Stimulated activated CD8-positive, alpha-beta memory T cell treated with anti-CD3 and anti-CD28 coated beads, Interleukin-7, amount 100 ng/mL, for 48 hours (primary cell): ENCODE measurements at regions not wholly inside any gene's neighbourhood (a gene's known extent, or its start where the extent isn't known, plus 50 kb on each side); places are given as distances from the start of the nearest gene placed in this dataset.

Experiments used
- DNase-seq, 2 donors: peaks; one replicate each; pipeline ENCODE4 v3.0.0-alpha.2; 2020; ENCODE audit warnings: low read depth in 1 of 2; ENCODE audit errors: extremely low read depth in 1 of 2

GRCh38 chr9:663541-663940, 178.0 kb upstream of the DMRT1 start:
- DNase-seq: no peak

GRCh38 chr9:665296-665695, 176.2 kb upstream of the DMRT1 start:
- DNase-seq: no peak

- DNase-seq: no peak
Observed at GRCh38 chr9:671997-672396, 169.5 kb upstream of the DMRT1 start.

GRCh38 chr9:672851-673250, 168.6 kb upstream of the DMRT1 start:
- no peak for DNase-seq

- DNase-seq: no peak
Observed at GRCh38 chr9:673264-673965, 168.1 kb upstream of the DMRT1 start.

GRCh38 chr9:673966-674526, 167.5 kb upstream of the DMRT1 start:
- no peak for DNase-seq

- DNase-seq: no peak
Observed at GRCh38 chr9:675697-676370, 165.7 kb upstream of the DMRT1 start.

GRCh38 chr9:676780-677438, 164.6 kb upstream of the DMRT1 start:
- no peak for DNase-seq

- DNase-seq: no peak
Observed at GRCh38 chr9:677461-678097, 163.9 kb upstream of the DMRT1 start.

- DNase-seq: no peak
Observed at GRCh38 chr9:678897-679296, 162.6 kb upstream of the DMRT1 start.

GRCh38 chr9:679462-679861, 162.0 kb upstream of the DMRT1 start:
- DNase-seq: no peak

- no peak for DNase-seq
Observed at GRCh38 chr9:680106-680505, 161.4 kb upstream of the DMRT1 start.

GRCh38 chr9:682633-683508, 158.6 kb upstream of the DMRT1 start:
- no peak for DNase-seq

- no peak for DNase-seq
Observed at GRCh38 chr9:683509-684021, 157.9 kb upstream of the DMRT1 start.

GRCh38 chr9:684054-684890, 157.2 kb upstream of the DMRT1 start:
- no peak for DNase-seq

GRCh38 chr9:684941-685340, 156.6 kb upstream of the DMRT1 start:
- no peak for DNase-seq

- DNase-seq: no peak
Observed at GRCh38 chr9:686321-686813, 155.1 kb upstream of the DMRT1 start.

- no peak for DNase-seq
Observed at GRCh38 chr9:687034-687785, 154.3 kb upstream of the DMRT1 start.
